GM12878 (cell line): ENCODE measurements at regions not wholly inside any gene's neighbourhood (a gene's known extent, or its start where the extent isn't known, plus 50 kb on each side); places are given as distances from the start of the nearest gene placed in this dataset.
A peak's percentile ranks its signal among the peaks of the same experiment; 100 is the strongest.

Experiments
- BACH1 ChIP-seq: fragments of 450-650 bp; IDR thresholded peaks from 2 replicates; pipeline ENCODE4 v1.6.1; 2017; ENCODE audit warnings: mild to moderate bottlenecking, borderline replicate concordance
- BCL11A ChIP-seq: IDR thresholded peaks from 2 replicates; pipeline ENCODE4 v1.6.1; 2011; ENCODE audit warnings: low read depth, low read length
- CHD2 ChIP-seq: IDR thresholded peaks from 2 replicates; pipeline ENCODE4 v1.6.1; 2011; ENCODE audit warnings: low read depth, low read length, improper control_type of control experiment, borderline replicate concordance
- CUX1 ChIP-seq: IDR thresholded peaks from 2 replicates; pipeline ENCODE4 v1.6.1; 2012; ENCODE audit warnings: improper control_type of control experiment, low read depth, low read length; ENCODE audit not compliant: insufficient replicate concordance
- E4F1 ChIP-seq: fragments of 450-650 bp; IDR thresholded peaks from 2 replicates; pipeline ENCODE4 v1.6.1; 2018; ENCODE audit warnings: borderline replicate concordance, mild to moderate bottlenecking; ENCODE audit not compliant: partially characterized antibody
- ESRRA ChIP-seq: IDR thresholded peaks from 2 replicates; pipeline ENCODE4 v1.6.1; 2012; ENCODE audit warnings: mild to moderate bottlenecking, low read length, improper control_type of control experiment
- HCFC1 ChIP-seq: fragments of 150-350 bp; IDR thresholded peaks from 2 replicates; pipeline ENCODE4 v1.6.1; 2014; ENCODE audit warnings: low read length
- HDGF ChIP-seq: fragments of 450-650 bp; IDR thresholded peaks from 2 replicates; pipeline ENCODE4 v1.6.1; 2016; ENCODE audit warnings: antibody characterized with exemption
- NFXL1 ChIP-seq: fragments of 450-650 bp; IDR thresholded peaks from 2 replicates; pipeline ENCODE4 v1.6.1; 2017; ENCODE audit warnings: antibody characterized with exemption, mild to moderate bottlenecking, borderline replicate concordance
- PAX5 ChIP-seq: IDR thresholded peaks from 2 replicates; pipeline ENCODE4 v1.6.1; 2011; ENCODE audit warnings: low read depth, low read length, borderline replicate concordance
- RAD21 ChIP-seq: IDR thresholded peaks from 2 replicates; pipeline ENCODE4 v1.6.1; 2011; ENCODE audit warnings: mild to moderate bottlenecking, low read depth, low read length, moderate library complexity; ENCODE audit not compliant: insufficient read depth
- RAD51 ChIP-seq: fragments of 450-650 bp; IDR thresholded peaks from 2 replicates; pipeline ENCODE4 v1.6.1; 2016; ENCODE audit warnings: moderate library complexity, mild to moderate bottlenecking, inconsistent platforms
- RB1 ChIP-seq: fragments of 450-650 bp; formaldehyde crosslinking; IDR thresholded peaks from 2 replicates; pipeline ENCODE4 v1.6.1; 2017; ENCODE audit warnings: mild to moderate bottlenecking, borderline replicate concordance
- RCOR1 ChIP-seq: conservative IDR thresholded peaks from 2 replicates; pipeline ENCODE4 v1.6.1; 2012; ENCODE audit warnings: low read depth, low read length, improper control_type of control experiment
- REST ChIP-seq: IDR thresholded peaks from 2 replicates; pipeline ENCODE4 v1.6.1; 2012; ENCODE audit warnings: mild to moderate bottlenecking, low read depth, low read length
- USF1 ChIP-seq: IDR thresholded peaks from 2 replicates; pipeline ENCODE4 v1.6.1; 2011; ENCODE audit warnings: borderline replicate concordance, low read depth, mild to moderate bottlenecking, moderate library complexity, mixed read lengths, low read length; ENCODE audit not compliant: insufficient read depth; ENCODE audit errors: extremely low read length
- ZBED1 ChIP-seq: IDR thresholded peaks from 2 replicates; pipeline ENCODE4 v1.6.1; 2016; ENCODE audit warnings: borderline replicate concordance
- ZNF207 ChIP-seq: fragments of 450-650 bp; IDR thresholded peaks from 2 replicates; pipeline ENCODE4 v1.6.1; 2014; ENCODE audit warnings: antibody characterized with exemption, mild to moderate bottlenecking, borderline replicate concordance
- ZNF24 ChIP-seq: fragments of 450-650 bp; IDR thresholded peaks from 2 replicates; pipeline ENCODE4 v1.6.1; 2017; ENCODE audit warnings: antibody characterized with exemption, mild to moderate bottlenecking

- TF ChIP-seq CUX1 (no peak), RB1 (no peak), REST (no peak), BACH1 (no peak), RCOR1 (no peak), NFXL1 (no peak), RAD51 (no peak), ZBED1 (no peak), ESRRA (no peak), CHD2 (no peak), ZNF207 (no peak), E4F1 (no peak), RAD21 (peak; percentile 82), HDGF (no peak), ZNF24 (no peak), HCFC1 (no peak), PAX5 (no peak), BCL11A (no peak), USF1 (no peak)
Observed at GRCh38 chr13:78137404-78138142, 218.9 kb upstream of the EDNRB start (continued).
